GM23338 (cell line): ENCODE measurements at regions not wholly inside any gene's neighbourhood (a gene's known extent, or its start where the extent isn't known, plus 50 kb on each side); places are given as distances from the start of the nearest gene placed in this dataset.

Experiments used
- ATAC-seq: fragments of 200-7000 bp; cut with Tn5 transposase; 3 replicates; pipeline ENCODE4 v1.9.1; 2020
- DNase-seq: peaks from one replicate; pipeline ENCODE4 v3.0.0-alpha.2; 2015; ENCODE audit warnings: low spot score
- H2AFZ ChIP-seq: fragments of 200-600 bp; sonication (generic); 2 replicates; pipeline ENCODE4 v1.8.0; 2016; ENCODE audit warnings: antibody characterized with exemption, mild to moderate bottlenecking, moderate library complexity
- H3F3A ChIP-seq: fragments of 200-600 bp; sonication (generic); replicated peaks from 2 replicates; pipeline ENCODE4 v1.8.0; 2017; ENCODE audit warnings: antibody characterized with exemption, mixed run types, low read depth
- H3K27ac ChIP-seq: fragments of 200-600 bp; sonication (generic); 2 replicates; pipeline ENCODE4 v1.6.1; 2016; ENCODE audit warnings: low read depth
- H3K27me3 ChIP-seq: fragments of 200-600 bp; sonication (generic); 2 replicates; pipeline ENCODE4 v1.8.0; 2016; ENCODE audit warnings: mild to moderate bottlenecking, mixed run types, moderate library complexity; ENCODE audit not compliant: insufficient read depth
- H3K36me3 ChIP-seq: fragments of 200-600 bp; sonication (generic); 2 replicates; pipeline ENCODE4 v1.8.0; 2016; ENCODE audit warnings: mild to moderate bottlenecking; ENCODE audit not compliant: insufficient read depth
- H3K4me1 ChIP-seq: fragments of 200-600 bp; sonication (generic); 2 replicates; pipeline ENCODE4 v1.8.0; 2016; ENCODE audit warnings: mild to moderate bottlenecking, moderate library complexity; ENCODE audit not compliant: insufficient read depth
- H3K4me2 ChIP-seq: fragments of 200-600 bp; sonication (generic); 2 replicates; pipeline ENCODE4 v1.7.1; 2017; ENCODE audit warnings: mixed run types
- H3K4me3 ChIP-seq: fragments of 200-600 bp; sonication (generic); 2 replicates; pipeline ENCODE4 v1.6.1; 2016; ENCODE audit warnings: mixed run types
- H3K79me2 ChIP-seq: fragments of 200-600 bp; sonication (generic); replicated peaks from 2 replicates; pipeline ENCODE4 v1.8.0; 2017; ENCODE audit warnings: mild to moderate bottlenecking; ENCODE audit not compliant: insufficient read depth
- H3K9me2 ChIP-seq: fragments of 200-600 bp; sonication (generic); 2 replicates; pipeline ENCODE4 v1.8.0; 2017; ENCODE audit not compliant: insufficient read depth
- H4K20me1 ChIP-seq: fragments of 200-600 bp; sonication (generic); replicated peaks from 2 replicates; pipeline ENCODE4 v1.8.0; 2017; ENCODE audit warnings: mild to moderate bottlenecking; ENCODE audit not compliant: insufficient read depth
- H3K27ac Mint-ChIP-seq: 2 replicates; pipeline ENCODE4 v1.8.0; 2020; ENCODE audit warnings: inconsistent platforms, mild to moderate bottlenecking, moderate library complexity, mixed read lengths
- H3K27me3 Mint-ChIP-seq: 3 replicates; pipeline ENCODE4 v1.8.0; 2022; ENCODE audit warnings: low read depth, mild to moderate bottlenecking, moderate library complexity, mixed read lengths, inconsistent platforms; ENCODE audit not compliant: insufficient read depth, poor library complexity
- H3K36me3 Mint-ChIP-seq: 3 replicates; pipeline ENCODE4 v1.8.0; 2021; ENCODE audit warnings: low read depth, mild to moderate bottlenecking, inconsistent platforms, moderate library complexity, mixed read lengths
- H3K4me1 Mint-ChIP-seq: 3 replicates; pipeline ENCODE4 v1.8.0; 2020; ENCODE audit warnings: mild to moderate bottlenecking, inconsistent platforms, mixed read lengths
- H3K4me3 Mint-ChIP-seq: 3 replicates; pipeline ENCODE4 v1.8.0; 2021; ENCODE audit warnings: moderate library complexity, mild to moderate bottlenecking, inconsistent platforms, mixed read lengths
- H3K9me3 Mint-ChIP-seq: 3 replicates; pipeline ENCODE4 v1.8.0; 2020; ENCODE audit warnings: moderate library complexity, mild to moderate bottlenecking, inconsistent platforms, mixed read lengths
- CREB1 ChIP-seq: fragments of 250-450 bp; sonication (Bioruptor Pico); IDR thresholded peaks from 2 replicates; pipeline ENCODE4 v1.5.0; 2020; ENCODE audit warnings: low read depth, mild to moderate bottlenecking, moderate library complexity
- CTCF ChIP-seq, 2 experiments: fragments of 200-600 bp in 1 of 2; sonication (generic) in 1 of 2; conservative IDR thresholded peaks; 2 replicates each; pipeline versions ENCODE4 v1.5.1 to v1.6.1; 2016 to 2017; ENCODE audit warnings: antibody characterized with exemption in 2 of 2, low read depth in 2 of 2, mild to moderate bottlenecking in 2 of 2, moderate library complexity in 1 of 2
- EZH2 ChIP-seq: fragments of 200-600 bp; sonication (generic); IDR thresholded peaks from one replicate; pipeline ENCODE4 v1.8.0; 2017; ENCODE audit warnings: antibody characterized with exemption, mild to moderate bottlenecking, low read depth; ENCODE audit not compliant: unreplicated experiment
- EZH2phosphoT487 ChIP-seq: fragments of 200-600 bp; sonication (generic); IDR thresholded peaks from one replicate; pipeline ENCODE4 v1.8.1; 2018; ENCODE audit warnings: antibody characterized with exemption; ENCODE audit not compliant: unreplicated experiment
- JUNB ChIP-seq: IDR thresholded peaks from one replicate; pipeline ENCODE4 v1.6.1; 2016; ENCODE audit warnings: antibody characterized with exemption; ENCODE audit not compliant: unreplicated experiment
- NANOG ChIP-seq: IDR thresholded peaks from 2 replicates; pipeline ENCODE4 v1.6.1; 2016; ENCODE audit warnings: antibody characterized with exemption, borderline replicate concordance
- POLR2AphosphoS5 ChIP-seq: IDR thresholded peaks from 2 replicates; pipeline ENCODE4 v1.6.1; 2016; ENCODE audit warnings: antibody characterized with exemption, low read depth
- REST ChIP-seq: IDR thresholded peaks from one replicate; pipeline ENCODE4 v1.6.1; 2018; ENCODE audit warnings: antibody characterized with exemption; ENCODE audit not compliant: unreplicated experiment
- STAT1 ChIP-seq: IDR thresholded peaks from one replicate; pipeline ENCODE4 v1.6.1; 2016; ENCODE audit warnings: antibody characterized with exemption; ENCODE audit not compliant: unreplicated experiment
- ZNF114 ChIP-seq: fragments of 250-450 bp; sonication (Bioruptor Pico); IDR thresholded peaks from 2 replicates; pipeline ENCODE4 v1.5.0; 2020; ENCODE audit warnings: mild to moderate bottlenecking, moderate library complexity
- ZNF331 ChIP-seq: fragments of 250-450 bp; sonication (Bioruptor Pico); IDR thresholded peaks from 2 replicates; pipeline ENCODE4 v1.5.0; 2020; ENCODE audit warnings: low read depth, mild to moderate bottlenecking, moderate library complexity
- TF ChIP-seq, protein P1 (sequence below): IDR thresholded peaks from 2 replicates; pipeline ENCODE4 v1.6.1; 2016; ENCODE audit warnings: antibody characterized with exemption

DNA sequence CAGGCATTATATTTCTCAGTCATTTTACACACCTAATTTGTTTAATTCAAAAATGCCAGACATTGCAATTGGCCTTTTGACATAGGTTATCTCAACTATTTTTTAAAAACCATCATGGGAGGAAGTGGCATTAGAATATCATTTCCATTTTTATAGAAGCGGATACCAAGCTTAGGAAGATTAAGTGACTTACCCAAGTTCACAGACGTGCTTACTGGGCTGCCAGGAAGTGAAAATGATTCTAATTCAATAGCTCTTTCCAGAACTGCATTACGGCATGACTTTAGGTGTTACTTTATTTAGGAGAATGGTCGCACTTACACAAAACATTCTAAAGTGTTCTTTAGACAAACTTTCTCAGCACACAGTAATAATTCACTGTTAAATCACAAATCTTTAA, 231.9 kb downstream of the KLF12 start:
- H3K4me2 ChIP-seq: no peak overlapping the region

GRCh38 chr13:73901324-73902068, 232.7 kb downstream of the KLF12 start:
- Mint-ChIP-seq H3K4me3 (no peak overlapping the region), H3K27me3 (peaks cover 6% of the 10 kb centered on the region), H3K4me1 (peaks cover 9% of the 10 kb centered on the region; the same call in 2 of the 3 replicates), H3K9me3 (no peaks in the 10 kb centered on the region), H3K36me3 (no peaks in the 10 kb centered on the region), H3K27ac (no peak overlapping the region)
- Histone ChIP-seq H3K4me2 (no peak overlapping the region), H3K4me1 (no peaks in the 10 kb centered on the region), H3K27ac (no peak overlapping the region), H3K36me3 (no peaks in the 10 kb centered on the region), H3K4me3 (no peak overlapping the region), H4K20me1 (peaks cover 4% of the 10 kb centered on the region; the same call in 1 of the 2 replicates), H3K79me2 (no peaks in the 10 kb centered on the region), H3F3A (no peaks in the 10 kb centered on the region), H3K27me3 (peaks cover 29% of the 10 kb centered on the region), H2AFZ (no peak overlapping the region), H3K9me2 (no peaks in the 10 kb centered on the region)
- DNase-seq (no peak), ATAC-seq (no peak)
- TF ChIP-seq CTCF (conservative IDR thresholded peaks at IDR 0.05; ENCODE audit: low read depth in 2 of 2) (no peak), EZH2phosphoT487 (no peak), NANOG (no peak), JUNB (no peak), REST (no peak), ZNF331 (CRISPR knock-in tag) (no peak), CREB1 (CRISPR knock-in tag) (no peak), EZH2 (no peak), POLR2AphosphoS5 (no peak)

More for the DNA sequence above, 231.9 kb downstream of the KLF12 start:
- no peak for DNase-seq
- H3K9me3 Mint-ChIP-seq: no peaks in the 10 kb centered on the region
- no peak overlapping the region for H3K4me3 Mint-ChIP-seq
- peaks cover 6% of the 10 kb centered on the region for H3K27me3 Mint-ChIP-seq
- Histone ChIP-seq H3K36me3 (no peaks in the 10 kb centered on the region), H4K20me1 (peaks cover 4% of the 10 kb centered on the region; the same call in 1 of the 2 replicates), H3K4me3 (no peak overlapping the region), H2AFZ (no peak overlapping the region), H3K79me2 (no peaks in the 10 kb centered on the region), H3F3A (no peaks in the 10 kb centered on the region), H3K27ac (no peak overlapping the region), H3K27me3 (peaks cover 29% of the 10 kb centered on the region), H3K4me1 (no peaks in the 10 kb centered on the region), H3K9me2 (no peaks in the 10 kb centered on the region)
- no peaks in the 10 kb centered on the region for H3K36me3 Mint-ChIP-seq
- ATAC-seq: no peak
- peaks cover 9% of the 10 kb centered on the region; the same call in 2 of the 3 replicates for H3K4me1 Mint-ChIP-seq
- no peak overlapping the region for H3K27ac Mint-ChIP-seq
- TF ChIP-seq CREB1 (CRISPR knock-in tag): no peak
- TF ChIP-seq EZH2: no peak
- TF ChIP-seq STAT1: no peak
- no peak for TF ChIP-seq EZH2phosphoT487
- TF ChIP-seq CTCF (conservative IDR thresholded peaks at IDR 0.05; ENCODE audit: low read depth in 2 of 2): no peak
- TF ChIP-seq, protein P1, sequence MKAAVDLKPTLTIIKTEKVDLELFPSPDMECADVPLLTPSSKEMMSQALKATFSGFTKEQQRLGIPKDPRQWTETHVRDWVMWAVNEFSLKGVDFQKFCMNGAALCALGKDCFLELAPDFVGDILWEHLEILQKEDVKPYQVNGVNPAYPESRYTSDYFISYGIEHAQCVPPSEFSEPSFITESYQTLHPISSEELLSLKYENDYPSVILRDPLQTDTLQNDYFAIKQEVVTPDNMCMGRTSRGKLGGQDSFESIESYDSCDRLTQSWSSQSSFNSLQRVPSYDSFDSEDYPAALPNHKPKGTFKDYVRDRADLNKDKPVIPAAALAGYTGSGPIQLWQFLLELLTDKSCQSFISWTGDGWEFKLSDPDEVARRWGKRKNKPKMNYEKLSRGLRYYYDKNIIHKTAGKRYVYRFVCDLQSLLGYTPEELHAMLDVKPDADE: no peak
- no peak for TF ChIP-seq ZNF114 (CRISPR knock-in tag)
